Activated CD4-positive, alpha-beta T cell treated with anti-CD3 and anti-CD28 coated beads, Interleukin-2, amount 50 U/mL, for 4 hours (primary cell): ENCODE measurements at regions not wholly inside any gene's neighbourhood (a gene's known extent, or its start where the extent isn't known, plus 50 kb on each side); places are given as distances from the start of the nearest gene placed in this dataset.

Experiments used
- DNase-seq, 2 experiments: peaks; one replicate each; pipeline ENCODE4 v3.0.0-alpha.2; 2020

GRCh38 chr6:14804001-14804784, 441.7 kb upstream of the JARID2 start:
- no peak for DNase-seq

- no peak for DNase-seq
These were observed 441.1 kb upstream of the JARID2 start for GRCh38 chr6:14804785-14805210.

- no peak for DNase-seq
These were observed 439.8 kb upstream of the JARID2 start for GRCh38 chr6:14806101-14806500.

- DNase-seq, result no peak
These were observed 438.7 kb upstream of the JARID2 start for GRCh38 chr6:14807130-14807529.

GRCh38 chr6:14807971-14808370, 437.9 kb upstream of the JARID2 start:
- no peak for DNase-seq

- DNase-seq, result no peak
These were observed 435.8 kb upstream of the JARID2 start for GRCh38 chr6:14810021-14810420.

- DNase-seq, result no peak
These were observed 434.0 kb upstream of the JARID2 start for GRCh38 chr6:14811775-14812428.

GRCh38 chr6:14814016-14814415, 431.9 kb upstream of the JARID2 start:
- DNase-seq, result no peak

- no peak for DNase-seq
These were observed 429.6 kb upstream of the JARID2 start for GRCh38 chr6:14816116-14816859.

- DNase-seq, result no peak
These were observed 428.8 kb upstream of the JARID2 start for GRCh38 chr6:14817074-14817473.

GRCh38 chr6:14818422-14818884, 427.4 kb upstream of the JARID2 start:
- DNase-seq, result no peak

- no peak for DNase-seq
These were observed 426.9 kb upstream of the JARID2 start for GRCh38 chr6:14819001-14819400.

- DNase-seq, result no peak
These were observed 425.9 kb upstream of the JARID2 start for GRCh38 chr6:14819840-14820420.

- DNase-seq, result no peak
These were observed 423.8 kb upstream of the JARID2 start for GRCh38 chr6:14822012-14822553.

GRCh38 chr6:14822679-14823078, 423.2 kb upstream of the JARID2 start:
- DNase-seq, result no peak

GRCh38 chr6:14824060-14824459, 421.8 kb upstream of the JARID2 start:
- DNase-seq, result no peak

GRCh38 chr6:14824484-14825275, 421.2 kb upstream of the JARID2 start:
- DNase-seq, result no peak

- no peak for DNase-seq
These were observed 419.4 kb upstream of the JARID2 start for GRCh38 chr6:14826456-14826855.

- DNase-seq, result no peak
These were observed 418.5 kb upstream of the JARID2 start for GRCh38 chr6:14827354-14827753.

GRCh38 chr6:14828201-14828611, 417.7 kb upstream of the JARID2 start:
- DNase-seq, result no peak

- no peak for DNase-seq
These were observed 414.8 kb upstream of the JARID2 start for GRCh38 chr6:14831070-14831469.

GRCh38 chr6:14831937-14832336, 413.9 kb upstream of the JARID2 start:
- DNase-seq, result no peak
